Peyer's patch (tissue), 4 donors: ENCODE measurements at regions not wholly inside any gene's neighbourhood (a gene's known extent, or its start where the extent isn't known, plus 50 kb on each side); places are given as distances from the start of the nearest gene placed in this dataset.

Experiments
- CTCF ChIP-seq, 6 experiments: fragments of 450-650 bp in 4 of 6; fragments of 200-600 bp in 2 of 6; sonication (generic) in 1 of 6; IDR thresholded peaks; one replicate each; pipeline ENCODE4 v1.5.1; 2017 to 2019; ENCODE audit warnings: antibody characterized with exemption in 6 of 6, mild to moderate bottlenecking in 3 of 6, moderate library complexity in 1 of 6
- POLR2A ChIP-seq, 2 donors: fragments of 450-650 bp; IDR thresholded peaks; one replicate each; pipeline ENCODE4 v1.5.1; 2017; ENCODE audit warnings: antibody characterized with exemption in 2 of 2, mild to moderate bottlenecking in 2 of 2, moderate library complexity in 2 of 2

DNA sequence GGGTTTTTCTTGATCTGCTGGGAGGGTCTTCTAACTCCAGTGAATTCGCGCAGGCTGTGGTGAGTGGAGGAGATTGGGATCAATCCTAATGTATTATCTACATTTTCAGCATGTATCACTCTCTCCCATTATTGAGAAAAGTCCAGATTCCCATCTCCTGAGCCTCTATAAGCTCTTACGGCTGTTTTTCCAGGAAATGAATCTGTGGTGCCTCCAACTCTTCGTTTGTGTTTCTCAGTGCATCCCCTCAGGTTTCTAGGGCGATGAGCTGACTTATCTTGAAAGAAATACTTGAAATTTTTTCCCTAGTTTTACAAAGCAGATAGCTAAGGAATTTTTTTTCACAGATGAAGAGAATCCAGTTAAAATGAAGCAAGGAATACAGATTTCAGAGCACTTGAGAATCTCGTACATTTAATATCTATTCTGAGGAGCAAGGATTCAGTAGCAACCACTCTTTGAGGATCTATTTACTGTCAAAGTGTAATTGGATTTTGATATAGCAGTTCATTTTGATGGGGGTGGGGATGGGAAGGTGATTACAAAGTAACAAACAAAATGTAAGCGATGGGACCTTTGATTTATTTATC, 138.7 kb downstream of the BRMS1L start:
- TF ChIP-seq CTCF (IDR thresholded peaks at IDR 0.05) (no peak), POLR2A (IDR thresholded peaks at IDR 0.05) (no peak)
